T-cell (primary cell): ENCODE measurements at regions not wholly inside any gene's neighbourhood (a gene's known extent, or its start where the extent isn't known, plus 50 kb on each side); places are given as distances from the start of the nearest gene placed in this dataset.

ENCODE experiments used
- ATAC-seq, 4 experiments: fragments of 200-7000 bp in 3 of 4; fragments of 150-1000 bp in 1 of 4; cut with Tn5 transposase; replicated peaks in 1 of 4; 1 replicate in 3 of 4; 2 replicates in 1 of 4; pipeline ENCODE4 v1.10.0; 2021; ENCODE audit warnings: moderate library complexity in 3 of 4, mild to moderate bottlenecking in 2 of 4, moderate number of reproducible peaks in 1 of 4
- CTCF ChIA-PET, 2 donors: fragments of 300-600 bp; sonication (Branson Sonifier 250); formaldehyde crosslinking; loops; one replicate each; lab custom pipeline; 2022; ENCODE audit warnings: antibody characterized with exemption in 2 of 2; lab: Charles Lee
- POLR2A ChIA-PET, 2 donors: fragments of 300-600 bp; sonication (Branson Sonifier 250); formaldehyde crosslinking; loops; one replicate each; lab custom pipeline; 2022; ENCODE audit warnings: antibody characterized with exemption in 2 of 2; lab: Charles Lee
- DNase-seq, 35 experiments: peaks; one replicate each; pipeline versions ENCODE4 v3.0.0 to v3.0.0-alpha.2; 2013 to 2023
- H3K27ac ChIP-seq: one replicate; pipeline ENCODE4 v1.5.1; 2013; ENCODE audit warnings: low read length
- H3K27me3 ChIP-seq, 2 experiments: replicated peaks in 1 of 2; 1 replicate in 1 of 2; 2 replicates in 1 of 2; pipeline versions ENCODE4 v1.6.1 to v1.7.0; 2013; ENCODE audit warnings: low read length in 1 of 2, mixed read lengths in 1 of 2; ENCODE audit not compliant: control insufficient read depth in 2 of 2, insufficient read depth in 2 of 2; ENCODE audit errors: extremely low read depth in 1 of 2
- H3K36me3 ChIP-seq, 2 donors: 1 replicate in 1 of 2; 2 replicates in 1 of 2; pipeline versions ENCODE4 v1.6.1 to v1.7.0; 2013; ENCODE audit warnings: low read length in 1 of 2; ENCODE audit not compliant: control insufficient read depth in 2 of 2, insufficient read depth in 1 of 2; ENCODE audit errors: extremely low read depth in 1 of 2
- H3K4me1 ChIP-seq, 2 experiments: 1 replicate in 1 of 2; 2 replicates in 1 of 2; pipeline versions ENCODE4 v1.6.1 to v1.7.0; 2013; ENCODE audit warnings: low read length in 2 of 2, mixed read lengths in 1 of 2; ENCODE audit not compliant: insufficient read depth in 2 of 2, control insufficient read depth in 1 of 2; ENCODE audit errors: extremely low read depth in 1 of 2
- H3K4me3 ChIP-seq, 2 donors: 1 replicate in 1 of 2; 2 replicates in 1 of 2; pipeline versions ENCODE4 v1.5.1 to v1.7.0; 2013; ENCODE audit warnings: mild to moderate bottlenecking in 2 of 2, low read length in 1 of 2, moderate library complexity in 1 of 2; ENCODE audit not compliant: control insufficient read depth in 1 of 2; ENCODE audit errors: extremely low read depth in 1 of 2
- H3K9me3 ChIP-seq: 2 replicates; pipeline ENCODE4 v1.7.0; 2013
- H3K27ac Mint-ChIP-seq, 2 donors: one replicate each; pipeline ENCODE4 v1.8.0; 2020 to 2021; ENCODE audit warnings: mild to moderate bottlenecking in 2 of 2, mixed read lengths in 2 of 2
- H3K27me3 Mint-ChIP-seq, 2 donors: one replicate each; pipeline ENCODE4 v1.8.0; 2021 to 2022; ENCODE audit warnings: mixed read lengths in 2 of 2
- H3K36me3 Mint-ChIP-seq: one replicate; pipeline ENCODE4 v1.8.0; 2021; ENCODE audit warnings: mixed read lengths
- H3K4me1 Mint-ChIP-seq, 3 donors: one replicate each; pipeline ENCODE4 v1.8.0; 2020 to 2022; ENCODE audit warnings: mixed read lengths in 3 of 3, mild to moderate bottlenecking in 1 of 3
- H3K4me3 Mint-ChIP-seq, 3 donors: one replicate each; pipeline ENCODE4 v1.8.0; 2020 to 2022; ENCODE audit warnings: mild to moderate bottlenecking in 3 of 3, mixed read lengths in 3 of 3, moderate library complexity in 3 of 3
- H3K9me3 Mint-ChIP-seq, 3 donors: one replicate each; pipeline ENCODE4 v1.8.0; 2020 to 2022; ENCODE audit warnings: mixed read lengths in 3 of 3
- WGBS: methylation state at CpG from one replicate; pipeline ENCODE4 v1.1.5; 2013; ENCODE audit warnings: missing lambda C conversion rate; ENCODE audit not compliant: insufficient coverage; 5-methylcytosine and 5-hydroxymethylcytosine counted together

DNA sequence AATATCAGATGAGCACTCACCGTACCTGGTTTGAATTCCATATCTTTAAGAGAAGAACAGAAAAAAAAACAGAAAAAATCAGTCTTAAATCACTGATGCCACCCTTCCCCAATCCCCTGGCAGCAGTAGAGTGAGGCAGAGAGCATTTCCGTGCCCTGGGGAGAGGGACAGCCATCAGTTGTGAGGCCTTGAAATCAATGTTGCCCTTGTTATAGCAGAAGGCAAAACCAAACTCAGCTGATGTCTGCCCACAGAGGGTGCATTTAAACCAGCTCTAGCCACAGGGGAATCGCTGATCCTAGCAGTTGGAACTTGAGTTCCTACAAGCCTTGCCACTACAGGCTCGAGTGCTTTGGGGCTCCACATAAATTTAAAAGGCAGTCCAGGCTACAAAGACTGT is 338.5 kb upstream of the FMR1 start:
- no peaks in the 10 kb centered on the region for H3K36me3 Mint-ChIP-seq
- Histone ChIP-seq H3K36me3 (no peaks in the 10 kb centered on the region), H3K9me3 (no peaks in the 10 kb centered on the region), H3K27ac (no peak overlapping the region), H3K4me3 (no peak overlapping the region), H3K4me1 (no peaks in the 10 kb centered on the region), H3K27me3 (no peaks in the 10 kb centered on the region)
- no CpG with 5 or more reads among the region's 4 CpGs for WGBS
- no peak overlapping the region for H3K27ac Mint-ChIP-seq
- CTCF ChIA-PET, result interaction anchor here in 1 of 2 donors (0.6 kb wide), 1 partner anchor 35 kb away, joined by 3 read pairs; no protein-coding TSS in a partner anchor
- no peaks in the 10 kb centered on the region for H3K9me3 Mint-ChIP-seq
- DNase-seq (no peak), ATAC-seq (no peak)
- POLR2A ChIA-PET, result no interaction called here
- H3K27me3 Mint-ChIP-seq, result peaks cover 0 to 6% of the 10 kb centered on the region in 2 donors
- H3K4me3 Mint-ChIP-seq, result no peak overlapping the region
- H3K4me1 Mint-ChIP-seq, result no peaks in the 10 kb centered on the region

DNA sequence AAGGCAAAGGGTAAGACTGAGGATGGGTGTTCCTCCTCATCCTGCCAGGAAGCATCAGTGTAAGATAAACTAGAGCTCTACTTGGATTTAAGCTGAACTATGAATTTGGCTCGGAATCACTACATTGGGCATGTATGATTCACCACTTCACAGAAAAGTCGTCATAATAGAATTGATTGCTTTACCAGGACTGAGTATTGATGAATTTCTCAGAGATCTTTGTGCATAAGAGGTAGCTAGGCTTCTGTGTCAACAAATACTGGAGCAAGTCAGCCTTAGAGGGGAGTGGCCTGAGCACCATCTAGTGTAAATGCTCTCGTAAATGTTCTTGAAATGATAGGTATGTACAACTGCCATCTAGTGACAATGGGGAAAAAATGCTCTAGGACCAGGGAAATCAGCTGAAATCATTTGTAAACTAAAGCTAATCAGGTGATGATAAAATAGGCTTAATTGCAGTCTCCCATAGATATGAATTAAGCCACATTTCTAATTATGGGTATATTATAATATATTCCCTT is 309.5 kb upstream of the FMR1 start:
- no peak overlapping the region for H3K4me3 ChIP-seq
- ATAC-seq (no peak), DNase-seq (no peak)
- H3K9me3 ChIP-seq, result no peaks in the 10 kb centered on the region
- Mint-ChIP-seq H3K27me3 (no peaks in the 10 kb centered on the region), H3K27ac (no peak overlapping the region), H3K4me3 (no peak overlapping the region), H3K4me1 (no peaks in the 10 kb centered on the region), H3K9me3 (peaks cover 0 to 6% (median 0%) of the 10 kb centered on the region in 3 donors), H3K36me3 (no peaks in the 10 kb centered on the region)
- no peaks in the 10 kb centered on the region for H3K36me3 ChIP-seq
- H3K27me3 ChIP-seq, result no peaks in the 10 kb centered on the region
- CTCF ChIA-PET, result no interaction called here
- no peaks in the 10 kb centered on the region for H3K4me1 ChIP-seq
- POLR2A ChIA-PET, result interaction anchor here in 1 of 2 donors (0.6 kb wide), 1 partner anchor 1529 kb away, joined by 3 read pairs; no protein-coding TSS in a partner anchor
- WGBS, result 43% methylated on average over 1 of the region's 3 CpGs
- no peak overlapping the region for H3K27ac ChIP-seq

DNA sequence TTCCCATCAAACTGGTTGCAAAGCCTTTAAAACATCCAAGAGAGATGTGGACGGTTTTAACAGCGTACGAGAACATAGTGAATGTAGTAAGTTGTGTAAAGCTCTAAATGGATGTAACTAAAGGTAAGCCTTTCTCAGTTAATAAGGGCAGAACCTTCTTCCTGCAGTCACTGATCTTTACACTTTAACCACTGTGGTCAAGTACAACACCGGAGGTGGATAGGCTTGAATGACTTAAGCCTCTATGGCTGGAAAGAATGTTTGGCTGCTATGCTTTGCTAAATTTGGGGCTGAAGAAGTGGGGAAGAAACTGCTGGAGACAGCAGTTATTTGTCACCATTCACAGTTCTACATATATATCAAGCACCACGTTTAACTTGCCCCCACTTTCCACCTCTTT is 285.1 kb upstream of the FMR1 start:
- no peak overlapping the region for H3K27ac Mint-ChIP-seq
- no peak overlapping the region for H3K4me3 ChIP-seq
- H3K4me1 Mint-ChIP-seq, result no peaks in the 10 kb centered on the region
- H3K9me3 ChIP-seq, result no peaks in the 10 kb centered on the region
- whole genome bisulfite sequencing, result no CpG with 5 or more reads among the region's 5 CpGs
- H3K9me3 Mint-ChIP-seq, result no peaks in the 10 kb centered on the region
- H3K27ac ChIP-seq, result no peak overlapping the region
- ATAC-seq (no peak), DNase-seq (no peak)
- no peaks in the 10 kb centered on the region for H3K27me3 Mint-ChIP-seq
- H3K36me3 Mint-ChIP-seq, result no peaks in the 10 kb centered on the region
- H3K4me1 ChIP-seq, result no peaks in the 10 kb centered on the region
- H3K4me3 Mint-ChIP-seq, result no peak overlapping the region
- H3K27me3 ChIP-seq, result no peaks in the 10 kb centered on the region
- ChIA-PET CTCF (no interaction called here), POLR2A (no interaction called here)
- H3K36me3 ChIP-seq, result no peaks in the 10 kb centered on the region

DNA sequence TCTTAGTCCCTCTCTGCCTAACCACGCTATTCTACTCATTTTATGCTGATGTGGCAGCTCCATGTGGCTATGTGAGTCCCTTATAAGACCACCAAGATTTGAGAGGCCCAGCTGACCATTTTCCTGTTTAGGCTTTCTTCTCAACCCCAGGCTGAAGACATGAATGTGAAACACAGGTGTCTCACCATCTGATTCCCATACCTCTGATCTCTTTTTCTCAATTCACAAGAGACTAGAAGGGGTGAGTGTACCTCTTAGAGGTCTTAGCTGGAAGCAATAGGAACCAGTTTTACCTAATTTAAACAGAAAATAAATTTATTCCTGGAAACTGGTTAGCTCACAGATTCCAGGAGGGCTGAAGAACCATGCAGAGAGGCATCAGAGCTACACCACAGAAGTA is 276.5 kb upstream of the FMR1 start:
- Mint-ChIP-seq H3K4me3 (no peak overlapping the region), H3K4me1 (no peaks in the 10 kb centered on the region), H3K9me3 (no peaks in the 10 kb centered on the region), H3K27me3 (peaks cover 0 to 9% of the 10 kb centered on the region in 2 donors), H3K27ac (no peak overlapping the region), H3K36me3 (no peaks in the 10 kb centered on the region)
- no peaks in the 10 kb centered on the region for H3K9me3 ChIP-seq
- no peak overlapping the region for H3K27ac ChIP-seq
- WGBS, result no CpG with 5 or more reads among the region's 1 CpG
- POLR2A ChIA-PET, result no interaction called here
- no peak overlapping the region for H3K4me3 ChIP-seq
- H3K27me3 ChIP-seq, result no peaks in the 10 kb centered on the region
- DNase-seq (no peak), ATAC-seq (no peak)
- H3K36me3 ChIP-seq, result no peaks in the 10 kb centered on the region
- CTCF ChIA-PET, result no interaction called here
- H3K4me1 ChIP-seq, result no peaks in the 10 kb centered on the region

DNA sequence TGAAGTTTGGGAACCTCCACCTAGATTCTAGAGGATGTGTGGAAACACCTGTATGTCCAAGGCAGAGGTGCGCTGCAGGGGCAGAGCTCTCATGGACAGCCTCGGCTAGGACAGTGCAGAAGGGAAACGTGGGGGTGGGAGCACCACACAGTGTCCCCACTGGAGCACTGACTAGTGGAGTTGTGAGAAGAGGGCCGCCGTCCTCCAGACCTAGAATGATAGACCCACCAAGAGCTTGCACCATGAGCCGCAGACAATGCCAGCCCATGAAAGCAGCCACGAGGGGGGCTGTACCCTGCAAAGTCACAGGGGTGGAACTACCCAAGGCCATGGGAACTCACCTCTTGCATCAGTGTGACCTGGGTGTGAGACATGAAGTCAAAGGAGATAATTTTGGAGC is 274.5 kb upstream of the FMR1 start:
- no peaks in the 10 kb centered on the region for H3K36me3 Mint-ChIP-seq
- peaks cover 0 to 14% of the 10 kb centered on the region in 2 donors for H3K27me3 Mint-ChIP-seq
- WGBS, result no CpG with 5 or more reads among the region's 7 CpGs
- no peak overlapping the region for H3K27ac ChIP-seq
- no peak overlapping the region for H3K27ac Mint-ChIP-seq
- DNase-seq (no peak), ATAC-seq (no peak)
- H3K4me3 ChIP-seq, result no peak overlapping the region
- H3K9me3 ChIP-seq, result no peaks in the 10 kb centered on the region
- no peaks in the 10 kb centered on the region for H3K36me3 ChIP-seq
- H3K4me1 Mint-ChIP-seq, result no peaks in the 10 kb centered on the region
- H3K4me1 ChIP-seq, result no peaks in the 10 kb centered on the region
- no peak overlapping the region for H3K4me3 Mint-ChIP-seq
- CTCF ChIA-PET, result no interaction called here
- H3K9me3 Mint-ChIP-seq, result no peaks in the 10 kb centered on the region
- no peaks in the 10 kb centered on the region for H3K27me3 ChIP-seq
- POLR2A ChIA-PET, result no interaction called here

DNA sequence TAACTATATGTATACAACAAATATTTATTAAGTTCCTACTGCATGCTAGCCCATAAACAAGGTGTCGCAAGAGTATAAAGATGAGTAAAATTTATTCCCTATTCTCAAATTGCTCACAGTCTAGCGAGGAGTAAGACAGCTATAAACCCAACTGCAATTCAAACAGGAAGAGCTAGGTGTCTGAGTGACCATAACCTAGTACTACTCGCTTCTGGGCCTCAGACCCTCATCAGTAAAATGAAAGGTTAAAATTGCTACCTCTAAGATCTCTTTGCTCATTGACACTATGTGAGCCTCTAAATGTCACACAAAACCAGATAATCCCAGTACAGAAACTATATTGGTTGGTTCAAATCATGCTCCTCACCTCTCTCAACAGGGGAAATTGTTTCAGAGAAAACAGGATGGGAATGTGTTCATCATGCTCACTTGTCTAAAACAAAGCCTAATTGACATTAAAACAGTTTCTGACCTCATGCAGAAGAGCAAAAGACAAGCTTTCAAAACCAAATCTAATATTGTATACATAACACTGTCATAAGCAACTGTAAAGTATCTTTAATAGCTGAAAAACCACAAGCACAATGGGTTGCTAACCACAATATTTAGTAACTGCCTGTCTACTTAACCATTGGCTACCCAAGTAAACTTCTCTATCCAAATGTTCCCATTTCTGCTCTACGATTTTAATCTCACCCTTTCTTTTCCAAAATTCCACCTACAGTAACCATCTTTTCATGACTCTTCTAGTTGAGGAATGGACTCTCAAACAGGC is 264.6 kb upstream of the FMR1 start:
- DNase-seq (no peak), ATAC-seq (no peak)
- H3K27me3 Mint-ChIP-seq, result peaks cover 0 to 13% of the 10 kb centered on the region in 2 donors
- CTCF ChIA-PET, result no interaction called here
- POLR2A ChIA-PET, result no interaction called here
- Histone ChIP-seq H3K4me1 (no peaks in the 10 kb centered on the region), H3K9me3 (no peaks in the 10 kb centered on the region), H3K27me3 (no peaks in the 10 kb centered on the region), H3K27ac (no peak overlapping the region), H3K4me3 (no peak overlapping the region), H3K36me3 (no peaks in the 10 kb centered on the region)
- peaks cover 0 to 8% (median 7%) of the 10 kb centered on the region in 3 donors for H3K9me3 Mint-ChIP-seq
- H3K27ac Mint-ChIP-seq, result no peak overlapping the region
- H3K4me1 Mint-ChIP-seq, result no peaks in the 10 kb centered on the region
- H3K4me3 Mint-ChIP-seq, result no peak overlapping the region
- 0% methylated on average over 1 of the region's 4 CpGs for WGBS
- H3K36me3 Mint-ChIP-seq, result no peaks in the 10 kb centered on the region
